GM18499 (cell line): ENCODE measurements at regions not wholly inside any gene's neighbourhood (a gene's known extent, or its start where the extent isn't known, plus 50 kb on each side); places are given as distances from the start of the nearest gene placed in this dataset.
"Not testable (repeated sequence)": the region's sequence is repeated elsewhere in the genome, so short reads cannot be mapped to it uniquely, and the experiment has no call there.

Experiments used
- ATAC-seq: cut with Tn5 transposase; IDR thresholded peaks from one replicate; pipeline ENCODE4 v1.9.1; 2021; ENCODE audit warnings: moderate number of reproducible peaks; ENCODE audit not compliant: insufficient read depth, unreplicated experiment

- ATAC-seq, result not testable (repeated sequence)
Observed at GRCh38 chr1:149274493-149274892, 171.1 kb upstream of the NBPF9 start.

- not testable (repeated sequence) for ATAC-seq
Observed at GRCh38 chr1:149275802-149276201, 172.5 kb upstream of the NBPF9 start.

- ATAC-seq, result not testable (repeated sequence)
Observed at GRCh38 chr1:149276496-149276895, 173.1 kb upstream of the NBPF9 start.

- not testable (repeated sequence) for ATAC-seq
Observed at GRCh38 chr1:149278156-149278555, 174.8 kb upstream of the NBPF9 start.

GRCh38 chr1:149279015-149279414 lies 175.7 kb upstream of the NBPF9 start:
- ATAC-seq, result not testable (repeated sequence)

- not testable (repeated sequence) for ATAC-seq
Observed at GRCh38 chr1:149279512-149279911, 176.2 kb upstream of the NBPF9 start.

- not testable (repeated sequence) for ATAC-seq
Observed at GRCh38 chr1:149284773-149285172, 181.4 kb upstream of the NBPF9 start.

GRCh38 chr1:149285205-149285604 lies 181.9 kb upstream of the NBPF9 start:
- ATAC-seq, result not testable (repeated sequence)

GRCh38 chr1:149285638-149286037 lies 182.3 kb upstream of the NBPF9 start:
- not testable (repeated sequence) for ATAC-seq

GRCh38 chr1:149288580-149288979 lies 185.2 kb upstream of the NBPF9 start:
- not testable (repeated sequence) for ATAC-seq

- ATAC-seq, result not testable (repeated sequence)
Observed at GRCh38 chr1:149300478-149301218, 174.2 kb upstream of the NBPF19 start.

GRCh38 chr1:149301282-149301681 lies 173.6 kb upstream of the NBPF19 start:
- not testable (repeated sequence) for ATAC-seq

- ATAC-seq, result not testable (repeated sequence)
Observed at GRCh38 chr1:149304796-149305195, 170.0 kb upstream of the NBPF19 start.

- ATAC-seq, result not testable (repeated sequence)
Observed at GRCh38 chr1:149307640-149308039, 167.2 kb upstream of the NBPF19 start.

GRCh38 chr1:149314921-149315320 lies 159.9 kb upstream of the NBPF19 start:
- not testable (repeated sequence) for ATAC-seq

- not testable (repeated sequence) for ATAC-seq
Observed at GRCh38 chr1:149320971-149321731, 153.7 kb upstream of the NBPF19 start.

GRCh38 chr1:149321732-149322016 lies 153.2 kb upstream of the NBPF19 start:
- ATAC-seq, result not testable (repeated sequence)

- ATAC-seq, result not testable (repeated sequence)
Observed at GRCh38 chr1:149330081-149330335, 144.8 kb upstream of the NBPF19 start.

- not testable (repeated sequence) for ATAC-seq
Observed at GRCh38 chr1:149336082-149336481, 138.8 kb upstream of the NBPF19 start.

GRCh38 chr1:149338221-149338691 lies 136.6 kb upstream of the NBPF19 start:
- ATAC-seq, result not testable (repeated sequence)

GRCh38 chr1:149338698-149339097 lies 136.1 kb upstream of the NBPF19 start:
- ATAC-seq, result not testable (repeated sequence)

GRCh38 chr1:149349448-149349847 lies 125.4 kb upstream of the NBPF19 start:
- ATAC-seq, result not testable (repeated sequence)
